WTC11 (cell line): ENCODE measurements at regions not wholly inside any gene's neighbourhood (a gene's known extent, or its start where the extent isn't known, plus 50 kb on each side); places are given as distances from the start of the nearest gene placed in this dataset.

Experiments used
- CREM ChIP-seq: sonication (generic); formaldehyde crosslinking; IDR thresholded peaks from 2 replicates; pipeline ENCODE4 v1.8.1; 2022; ENCODE audit warnings: mild to moderate bottlenecking, missing genetic modification reagents, moderate library complexity
- ETV6 ChIP-seq: sonication (generic); formaldehyde crosslinking; IDR thresholded peaks from 2 replicates; pipeline ENCODE4 v1.8.1; 2022; ENCODE audit warnings: mild to moderate bottlenecking, missing genetic modification reagents
- FOXK1 ChIP-seq: sonication (generic); formaldehyde crosslinking; IDR thresholded peaks from 2 replicates; pipeline ENCODE4 v1.8.0; 2022; ENCODE audit warnings: mild to moderate bottlenecking, moderate library complexity, missing genetic modification reagents
- GRHL2 ChIP-seq: fragments of 250-450 bp; sonication (Bioruptor Pico); IDR thresholded peaks from 2 replicates; pipeline ENCODE4 v1.8.0; 2022; ENCODE audit warnings: mild to moderate bottlenecking, moderate library complexity; ENCODE audit not compliant: insufficient replicate concordance, severe bottlenecking
- NR1H2 ChIP-seq: sonication (generic); formaldehyde crosslinking; IDR thresholded peaks from 2 replicates; pipeline ENCODE4 v1.9.0; 2021; ENCODE audit warnings: mild to moderate bottlenecking, moderate library complexity, missing genetic modification reagents
- RELA ChIP-seq: sonication (generic); formaldehyde crosslinking; IDR thresholded peaks from 2 replicates; pipeline ENCODE4 v1.8.1; 2022; ENCODE audit warnings: missing genetic modification reagents, mild to moderate bottlenecking, borderline replicate concordance
- SP1 ChIP-seq: sonication (generic); formaldehyde crosslinking; conservative IDR thresholded peaks from 2 replicates; pipeline ENCODE4 v1.8.1; 2022; ENCODE audit warnings: missing genetic modification reagents
- TEAD4 ChIP-seq: sonication (generic); formaldehyde crosslinking; IDR thresholded peaks from 2 replicates; pipeline ENCODE4 v1.8.0; 2022; ENCODE audit warnings: mild to moderate bottlenecking, missing genetic modification reagents
- ZNF121 ChIP-seq: sonication (generic); formaldehyde crosslinking; IDR thresholded peaks from 2 replicates; pipeline ENCODE4 v1.8.0; 2023; ENCODE audit warnings: missing genetic modification reagents
- TF ChIP-seq, protein P1 (sequence below): fragments of 200-600 bp; IDR thresholded peaks from 2 replicates; pipeline ENCODE4 v1.8.0; 2022; ENCODE audit warnings: antibody characterized with exemption
- TF ChIP-seq, protein P2 (sequence below): sonication (generic); formaldehyde crosslinking; IDR thresholded peaks from 2 replicates; pipeline ENCODE4 v1.8.0; 2022; ENCODE audit warnings: mild to moderate bottlenecking, missing genetic modification reagents

DNA sequence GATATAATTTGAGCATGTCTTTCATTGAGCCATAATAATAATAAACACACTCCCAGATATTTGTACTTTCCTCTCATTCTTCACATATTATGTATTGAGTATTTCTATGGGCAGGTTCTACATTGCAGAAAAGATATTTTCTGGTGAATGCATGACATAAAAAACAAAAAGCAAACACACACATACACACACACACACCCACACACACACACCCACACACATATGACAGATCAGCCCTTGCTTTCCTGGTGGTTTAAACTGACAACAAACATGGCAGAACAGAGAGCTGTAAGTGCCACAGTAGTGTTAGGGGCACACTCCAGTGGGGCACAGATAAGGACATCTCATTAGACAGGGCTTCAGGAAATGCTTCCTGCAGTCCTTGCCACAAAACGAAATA is 123.3 kb upstream of the LSM8 start:
- TF ChIP-seq, protein P1, sequence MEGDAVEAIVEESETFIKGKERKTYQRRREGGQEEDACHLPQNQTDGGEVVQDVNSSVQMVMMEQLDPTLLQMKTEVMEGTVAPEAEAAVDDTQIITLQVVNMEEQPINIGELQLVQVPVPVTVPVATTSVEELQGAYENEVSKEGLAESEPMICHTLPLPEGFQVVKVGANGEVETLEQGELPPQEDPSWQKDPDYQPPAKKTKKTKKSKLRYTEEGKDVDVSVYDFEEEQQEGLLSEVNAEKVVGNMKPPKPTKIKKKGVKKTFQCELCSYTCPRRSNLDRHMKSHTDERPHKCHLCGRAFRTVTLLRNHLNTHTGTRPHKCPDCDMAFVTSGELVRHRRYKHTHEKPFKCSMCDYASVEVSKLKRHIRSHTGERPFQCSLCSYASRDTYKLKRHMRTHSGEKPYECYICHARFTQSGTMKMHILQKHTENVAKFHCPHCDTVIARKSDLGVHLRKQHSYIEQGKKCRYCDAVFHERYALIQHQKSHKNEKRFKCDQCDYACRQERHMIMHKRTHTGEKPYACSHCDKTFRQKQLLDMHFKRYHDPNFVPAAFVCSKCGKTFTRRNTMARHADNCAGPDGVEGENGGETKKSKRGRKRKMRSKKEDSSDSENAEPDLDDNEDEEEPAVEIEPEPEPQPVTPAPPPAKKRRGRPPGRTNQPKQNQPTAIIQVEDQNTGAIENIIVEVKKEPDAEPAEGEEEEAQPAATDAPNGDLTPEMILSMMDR = no peak
- TF ChIP-seq GRHL2 (no peak), CREM (no peak), NR1H2 (CRISPR knock-in tag) (no peak), SP1 (CRISPR knock-in tag) (no peak), ZNF121 (CRISPR knock-in tag) (no peak), ETV6 (CRISPR knock-in tag) (no peak), FOXK1 (CRISPR knock-in tag) (no peak), TEAD4 (no peak), RELA (CRISPR knock-in tag) (no peak)
- TF ChIP-seq, protein P2, sequence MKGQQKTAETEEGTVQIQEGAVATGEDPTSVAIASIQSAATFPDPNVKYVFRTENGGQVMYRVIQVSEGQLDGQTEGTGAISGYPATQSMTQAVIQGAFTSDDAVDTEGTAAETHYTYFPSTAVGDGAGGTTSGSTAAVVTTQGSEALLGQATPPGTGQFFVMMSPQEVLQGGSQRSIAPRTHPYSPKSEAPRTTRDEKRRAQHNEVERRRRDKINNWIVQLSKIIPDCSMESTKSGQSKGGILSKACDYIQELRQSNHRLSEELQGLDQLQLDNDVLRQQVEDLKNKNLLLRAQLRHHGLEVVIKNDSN = no peak
